NCI-H345 (cell line): ENCODE measurements at regions not wholly inside any gene's neighbourhood (a gene's known extent, or its start where the extent isn't known, plus 50 kb on each side); places are given as distances from the start of the nearest gene placed in this dataset.

ENCODE experiments used
- DNase-seq: peaks from one replicate; lab custom pipeline; 2025; lab: John Stamatoyannopoulos, UW

DNA sequence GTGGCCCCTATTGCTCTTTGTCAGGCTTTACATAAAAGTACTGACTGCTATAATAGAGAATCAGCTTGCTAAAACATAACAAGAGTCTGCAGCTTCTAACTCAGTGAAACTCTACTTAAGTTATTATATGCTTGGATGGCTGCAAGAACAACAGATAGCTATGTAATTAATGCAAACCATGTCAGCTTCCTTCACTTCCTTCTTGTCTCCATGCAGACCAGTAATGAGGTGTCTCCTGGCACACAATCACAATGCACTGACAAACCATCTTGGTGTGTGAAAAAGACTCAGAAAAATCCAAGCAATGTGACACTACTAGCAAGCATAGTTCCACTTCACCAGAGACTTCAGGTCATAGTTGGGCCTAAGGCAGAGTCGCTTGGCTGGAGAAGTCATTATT, 2068.9 kb upstream of the PIK3C3 start:
- DNase-seq: no peak

DNA sequence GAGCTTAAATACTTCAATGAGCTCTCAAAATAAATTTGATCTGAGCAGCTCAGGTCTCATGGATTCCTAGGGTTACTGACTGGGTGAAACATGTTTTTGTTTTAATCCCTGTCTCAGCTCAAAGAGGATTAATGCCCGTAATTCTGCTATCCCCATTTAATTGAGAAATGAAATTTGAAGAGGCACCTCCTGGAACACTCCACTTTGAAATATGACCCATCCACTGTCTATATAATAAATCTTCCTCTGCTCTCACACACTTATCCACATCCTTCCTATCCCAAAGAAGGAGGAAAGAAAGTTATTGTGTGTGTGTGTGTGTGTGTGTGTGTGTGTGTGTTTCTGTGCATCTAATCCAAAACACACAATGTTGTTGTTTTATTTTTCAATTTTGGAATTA, 2082.4 kb upstream of the PIK3C3 start:
- DNase-seq: no peak

DNA sequence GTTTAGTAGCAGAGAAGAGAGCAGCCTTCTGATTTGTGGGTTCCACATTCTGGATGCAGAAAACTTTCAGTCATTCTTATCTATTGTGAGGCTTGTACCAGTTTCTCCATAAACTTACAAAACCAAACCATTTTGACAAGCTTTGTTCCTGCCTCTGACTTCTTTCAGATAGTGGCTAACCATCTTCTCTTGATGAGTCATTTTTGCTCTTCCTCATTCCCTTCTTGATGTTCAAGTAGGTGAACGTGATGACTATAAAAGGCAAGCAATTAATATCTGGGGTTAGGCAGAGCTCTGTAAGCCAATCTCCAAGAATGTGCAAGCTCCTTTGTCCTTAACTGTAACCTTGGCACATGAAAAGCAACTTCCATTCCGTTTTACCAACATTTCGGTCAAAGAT, 2083.1 kb upstream of the PIK3C3 start:
- no peak for DNase-seq

DNA sequence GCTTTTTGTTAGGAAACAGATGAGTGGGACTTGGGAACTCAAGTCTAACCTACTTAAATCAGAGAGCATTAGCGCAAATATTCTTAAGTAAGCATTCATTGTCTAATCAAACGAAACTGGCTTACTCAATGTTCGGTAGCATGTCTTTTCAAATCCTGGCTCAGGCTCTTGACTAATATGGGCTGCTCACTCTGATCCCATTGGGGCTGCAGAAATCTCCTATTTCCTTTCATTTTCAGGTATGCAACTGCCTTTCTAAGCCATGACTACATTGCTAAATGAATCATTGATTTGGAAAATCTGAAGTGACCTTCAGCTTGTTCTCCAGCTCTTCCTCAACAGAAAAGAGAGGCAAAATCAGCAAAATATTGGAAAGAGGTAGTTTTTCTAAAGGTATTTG, 2084.4 kb upstream of the PIK3C3 start:
- no peak for DNase-seq

DNA sequence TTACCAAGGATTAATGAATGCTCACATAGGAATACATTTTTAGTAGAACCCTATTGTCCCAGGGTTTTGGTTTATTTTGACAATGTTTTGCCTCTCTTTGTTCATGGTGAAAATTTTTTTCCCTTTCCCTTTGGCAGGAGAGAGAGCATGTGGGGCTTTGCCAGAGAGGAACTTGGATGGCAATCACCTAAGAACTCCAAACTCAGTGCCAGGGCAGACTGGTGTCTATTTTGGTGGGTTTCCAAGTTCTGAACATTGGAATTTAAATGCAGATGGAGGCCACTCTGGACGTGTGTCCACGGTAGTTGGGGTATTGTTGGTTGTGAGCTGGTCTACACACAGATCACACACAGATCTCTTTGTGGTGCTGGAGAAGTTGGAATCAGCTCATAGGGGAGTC, 2091.1 kb upstream of the PIK3C3 start:
- DNase-seq: no peak

DNA sequence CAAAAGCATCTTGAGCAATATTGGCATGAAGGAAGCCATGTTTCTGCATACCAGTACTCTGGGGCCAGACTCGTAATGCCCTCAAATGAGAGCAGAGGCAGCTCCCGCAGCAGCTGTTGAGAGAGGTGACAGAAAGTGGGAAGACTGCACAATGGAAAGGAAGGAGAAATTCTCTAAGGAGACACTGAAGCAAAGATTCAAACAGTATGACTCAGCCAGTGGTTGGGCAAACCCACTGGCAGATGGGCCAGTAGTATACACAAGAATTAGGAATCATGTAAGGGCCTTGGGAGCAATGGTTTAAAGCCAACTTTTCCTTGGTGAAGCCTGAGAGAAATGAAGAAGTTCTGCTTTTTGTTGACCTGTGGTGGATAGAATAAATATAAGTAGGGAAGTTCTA, 2092.7 kb upstream of the PIK3C3 start:
- no peak for DNase-seq

DNA sequence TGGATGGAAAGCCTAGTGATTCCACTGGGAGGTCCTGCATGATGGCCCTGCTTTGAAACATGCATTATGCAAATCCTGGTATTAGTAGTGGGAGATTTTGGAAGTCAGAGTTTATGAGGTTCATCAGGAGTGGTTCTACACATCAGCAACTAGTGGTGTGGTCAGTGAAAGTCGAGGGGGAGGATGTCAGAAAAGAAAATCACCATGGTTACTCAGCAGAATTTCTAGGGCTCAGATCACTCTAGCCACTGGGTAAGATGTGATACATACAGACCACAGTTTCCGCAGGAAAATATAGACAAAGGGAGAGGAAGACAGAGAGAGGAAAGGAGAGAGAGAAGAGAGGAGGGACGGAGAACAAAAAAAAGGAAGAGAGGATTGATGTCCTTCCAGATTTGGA, 2100.7 kb upstream of the PIK3C3 start:
- DNase-seq: no peak

DNA sequence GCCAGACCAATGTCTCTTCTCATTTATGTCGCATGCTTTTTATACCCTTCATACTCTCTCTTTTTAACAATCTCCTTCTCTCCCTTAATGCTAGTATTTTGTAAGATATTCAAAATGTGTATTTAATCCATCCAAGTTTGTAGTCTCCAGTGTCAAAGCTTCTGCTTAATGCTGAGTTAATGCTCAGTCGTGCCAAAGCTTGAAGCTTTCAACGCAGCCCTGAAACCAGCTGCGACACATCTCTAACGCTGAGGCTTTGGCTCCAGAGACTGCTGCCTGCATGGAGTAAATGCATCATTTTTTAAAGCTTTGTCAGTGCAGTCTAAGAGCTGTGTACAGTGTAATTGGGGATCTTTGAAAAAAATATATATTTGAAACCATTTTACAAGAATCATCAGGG, 2108.8 kb upstream of the PIK3C3 start:
- DNase-seq: no peak

DNA sequence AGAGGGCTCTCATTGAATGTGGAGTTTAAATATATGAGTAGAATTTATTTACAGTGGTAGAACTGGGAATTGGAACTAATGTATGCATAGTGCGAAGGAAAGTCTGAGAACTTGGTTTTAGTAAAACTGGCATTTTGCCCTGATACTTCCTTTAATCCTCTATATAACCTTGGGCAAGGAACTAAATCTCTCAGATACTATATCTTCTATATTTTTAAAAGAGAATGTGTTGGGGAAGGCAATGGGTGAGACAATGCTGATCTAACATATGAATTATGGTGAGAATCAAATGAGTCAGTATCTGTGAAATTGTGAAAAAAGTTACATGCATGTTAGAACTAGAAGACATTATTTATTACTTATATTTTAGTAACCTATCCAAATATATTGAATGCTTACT, 2109.4 kb upstream of the PIK3C3 start:
- DNase-seq: no peak

DNA sequence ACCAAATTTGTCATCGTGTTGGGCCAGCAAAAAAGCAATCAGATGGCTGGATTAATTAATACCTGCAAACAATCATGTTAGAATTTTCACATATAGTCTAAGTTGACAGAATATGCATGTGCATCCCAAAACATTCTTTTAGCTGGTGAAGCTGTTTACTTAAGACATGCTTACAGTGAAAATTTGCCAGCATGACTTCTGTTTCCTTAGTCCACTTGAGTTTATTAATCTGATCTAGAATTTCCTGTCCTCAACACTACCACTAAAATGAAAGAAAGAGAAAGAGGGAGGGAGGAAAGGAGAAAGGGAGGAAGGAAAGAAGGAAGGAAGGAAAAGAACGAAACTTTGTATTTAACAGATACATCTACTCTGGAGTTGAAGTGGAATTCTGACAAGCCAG, 2109.9 kb upstream of the PIK3C3 start:
- DNase-seq: no peak

DNA sequence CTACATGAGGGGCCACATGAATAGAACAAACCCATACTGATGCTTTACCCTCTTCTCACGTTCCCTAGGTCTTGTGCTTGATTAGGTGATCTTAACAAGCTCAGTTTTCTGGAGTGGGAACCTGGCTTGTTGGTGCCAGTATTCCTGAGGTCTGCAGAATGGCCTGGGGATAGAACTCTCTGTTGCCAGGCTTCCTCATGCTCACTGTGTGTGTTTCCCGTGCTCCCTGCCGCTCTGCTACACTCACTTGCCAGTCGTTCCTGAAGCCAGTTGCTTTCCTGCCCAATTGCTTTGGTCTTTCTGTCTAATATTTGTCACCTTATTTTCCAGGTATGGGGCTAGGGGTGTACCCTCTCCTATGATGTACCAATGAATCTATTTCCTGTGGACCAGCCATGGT, 2111.5 kb upstream of the PIK3C3 start:
- DNase-seq: no peak

DNA sequence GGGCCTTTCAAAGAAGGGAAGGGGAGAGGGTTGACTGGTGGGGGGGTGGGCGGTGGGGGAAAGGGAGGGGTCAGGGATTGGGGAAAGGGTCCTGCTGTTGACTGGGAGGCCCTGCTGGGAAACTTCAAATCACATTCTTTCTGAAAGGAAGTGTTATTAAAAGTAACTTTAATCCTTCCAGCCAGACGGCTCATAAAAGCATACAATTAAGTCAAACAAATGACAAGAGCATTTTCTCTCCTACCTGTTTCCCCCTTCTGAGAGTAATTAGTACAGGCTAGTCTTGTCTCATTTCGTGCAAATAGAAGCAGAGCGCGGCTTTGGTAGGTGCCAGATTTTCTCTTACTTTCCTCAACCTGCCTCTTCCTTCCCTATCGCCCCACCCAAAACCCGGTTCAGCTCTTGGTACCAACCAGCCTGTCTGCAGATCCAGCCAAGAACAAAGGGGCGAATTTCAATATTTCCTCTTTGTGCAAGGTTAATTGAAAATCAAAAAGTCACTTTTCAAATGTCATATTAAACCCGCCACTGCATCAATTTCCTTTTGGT, 2112.6 kb upstream of the PIK3C3 start:
- DNase-seq: no peak

DNA sequence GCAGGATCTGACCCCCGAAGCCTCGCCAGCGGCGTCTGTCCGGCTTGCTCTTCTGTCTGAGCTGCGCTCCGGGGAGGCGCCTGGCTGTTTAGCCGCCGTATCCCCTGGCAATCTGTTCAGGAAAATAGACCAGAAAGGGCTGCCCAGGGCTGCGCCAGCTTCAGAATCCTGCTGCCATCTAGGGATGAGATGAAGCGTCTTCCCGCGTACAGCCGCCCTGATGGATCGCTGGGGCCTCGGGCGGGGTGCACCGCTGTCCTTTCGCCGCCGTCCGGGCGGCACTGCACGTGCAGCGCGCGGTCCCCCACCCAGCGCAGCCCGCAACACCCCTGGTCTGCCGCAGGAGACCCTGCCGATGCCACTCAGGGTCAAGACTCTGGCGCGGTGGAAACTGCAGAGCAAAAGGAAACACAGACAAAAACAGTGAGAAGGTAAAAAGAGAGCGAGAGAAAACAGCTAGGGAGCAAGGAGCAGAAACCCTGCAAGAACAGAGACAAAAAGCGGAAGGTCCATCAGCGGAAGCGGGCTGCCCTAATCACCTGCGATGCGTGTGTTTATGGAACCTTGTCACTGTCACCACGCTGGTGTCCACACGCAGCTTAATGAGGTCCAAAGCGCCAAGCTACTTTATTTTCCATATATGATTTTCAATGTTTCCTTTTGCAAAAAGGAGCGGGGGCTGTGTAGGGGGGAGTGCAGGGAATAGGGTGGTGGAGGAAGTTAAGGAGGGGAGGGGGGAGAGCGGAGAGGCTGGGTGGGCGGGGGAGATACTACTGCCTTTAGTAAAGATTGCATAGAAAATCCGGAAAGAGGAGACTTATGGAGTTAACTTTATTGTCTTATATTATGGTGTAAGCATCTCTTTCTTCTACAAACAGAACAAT, 2113.3 kb upstream of the PIK3C3 start:
- DNase-seq: peak; percentile 87

DNA sequence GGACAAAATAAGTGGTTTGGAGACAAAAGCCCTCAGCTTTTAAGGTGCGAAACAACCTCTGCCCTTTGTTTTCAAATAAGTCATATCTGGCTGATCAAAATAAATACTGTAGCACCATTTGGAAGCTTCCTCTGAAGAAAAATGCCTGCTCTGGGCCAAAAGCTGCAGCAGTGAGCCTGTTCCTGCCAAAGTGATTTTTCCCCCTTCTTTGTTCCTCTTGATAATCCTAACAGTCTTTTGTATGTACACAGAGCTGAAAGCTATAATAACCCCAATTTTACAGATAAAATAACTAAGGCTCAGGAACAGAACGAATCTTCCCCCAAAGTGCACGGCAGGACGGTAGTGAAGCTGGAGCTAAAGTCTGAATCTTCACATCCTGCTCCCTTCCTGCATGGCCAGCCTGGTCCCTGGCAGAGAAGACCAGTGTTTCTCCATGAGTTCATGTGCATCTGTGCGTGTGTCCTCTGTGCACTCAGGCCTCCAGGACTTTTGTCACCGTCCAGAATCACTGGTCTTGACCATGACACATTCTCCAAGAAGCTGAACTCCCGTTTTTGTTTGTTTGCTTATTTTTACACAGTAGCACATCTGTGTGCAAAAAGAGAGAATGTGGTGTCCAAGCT, 2114.1 kb upstream of the PIK3C3 start:
- DNase-seq: no peak

DNA sequence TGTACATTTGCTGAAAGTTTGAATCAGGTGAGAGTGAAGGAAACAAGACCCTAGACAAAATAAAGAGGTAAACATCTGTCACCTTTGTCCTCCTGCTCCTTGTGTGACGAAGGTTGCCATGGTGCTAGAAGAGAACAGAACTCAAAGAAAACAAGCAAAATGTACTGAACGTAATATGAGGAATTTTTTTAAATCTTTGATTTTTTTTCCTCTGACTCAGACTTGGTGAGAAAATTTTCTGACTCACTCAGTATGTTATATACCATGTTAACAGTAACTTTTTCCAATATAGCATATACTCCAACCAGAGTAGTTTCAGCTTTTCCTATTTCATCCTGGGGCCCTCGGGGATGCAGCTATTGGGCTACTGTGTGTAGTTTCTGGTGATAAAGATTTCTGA, 2114.6 kb upstream of the PIK3C3 start:
- no peak for DNase-seq

DNA sequence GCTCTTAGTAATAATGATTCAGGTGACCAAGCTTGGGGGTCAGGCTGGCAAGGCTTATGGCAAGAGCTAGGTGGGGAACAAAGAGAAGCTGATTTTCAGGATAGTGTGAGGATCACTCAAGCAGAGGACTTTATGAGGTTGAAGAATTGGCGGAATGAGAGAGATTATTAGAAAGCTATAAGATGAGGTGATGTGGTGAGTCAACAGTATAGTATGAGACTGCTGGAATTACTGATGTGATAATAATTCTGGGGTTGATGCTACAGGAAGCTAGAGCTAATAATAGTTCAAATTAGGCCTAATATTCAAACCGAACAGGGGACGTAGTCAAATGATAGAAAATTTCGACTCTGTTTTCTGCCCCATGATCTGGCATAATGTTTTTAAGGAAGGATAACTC, 2115.3 kb upstream of the PIK3C3 start:
- DNase-seq: no peak

DNA sequence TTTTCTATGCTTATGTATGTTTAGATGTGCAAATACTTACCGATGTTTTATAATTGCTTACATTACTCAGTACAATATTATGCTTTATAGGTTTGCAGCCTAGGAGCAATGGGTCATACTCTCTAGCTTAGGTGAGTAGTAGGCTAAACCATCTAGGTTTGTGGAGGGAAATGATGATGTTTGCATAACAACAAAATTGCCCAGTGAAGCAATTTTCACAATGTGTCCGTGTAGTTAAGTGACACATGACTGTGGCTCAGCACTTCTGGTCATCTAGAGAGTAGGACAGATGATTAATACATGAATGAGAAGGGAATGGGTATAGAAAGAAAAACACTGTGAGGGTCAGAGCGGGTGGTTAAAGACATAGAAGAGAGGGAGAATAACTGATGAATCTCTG, 2116.2 kb upstream of the PIK3C3 start:
- no peak for DNase-seq

DNA sequence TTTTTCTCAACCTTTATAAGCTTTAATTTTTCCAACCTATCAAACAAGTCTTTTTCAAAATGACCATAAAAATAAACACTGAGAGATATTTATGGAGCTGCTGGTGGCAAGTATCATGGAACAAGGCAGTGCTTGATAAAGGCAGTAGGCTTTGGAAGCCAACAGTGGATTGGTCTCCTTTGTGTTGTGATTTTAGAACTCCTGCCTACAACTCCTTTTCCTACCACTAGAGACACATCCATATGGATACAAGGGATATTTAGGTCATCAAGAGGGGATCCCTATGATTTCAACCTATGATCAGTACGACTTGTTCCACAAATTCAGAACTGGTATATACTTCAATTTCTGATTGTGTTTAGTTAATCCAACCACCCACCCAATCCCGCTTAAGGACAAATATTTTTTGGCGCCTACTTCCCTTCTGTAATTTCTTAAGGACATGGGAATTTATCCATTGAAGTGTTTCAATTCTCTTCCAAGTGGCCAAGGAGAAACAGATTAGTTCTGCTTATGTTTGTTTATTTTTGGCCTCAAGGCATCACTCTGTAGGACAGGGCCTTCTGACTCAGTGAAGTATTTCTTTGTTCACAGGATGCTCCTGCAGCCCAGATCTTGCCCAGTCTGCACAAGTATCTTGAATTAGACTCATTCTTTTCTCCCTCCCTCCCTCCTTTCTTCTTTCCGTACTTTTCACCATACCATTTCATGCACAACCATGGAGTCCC, 2119.6 kb upstream of the PIK3C3 start:
- DNase-seq: no peak

DNA sequence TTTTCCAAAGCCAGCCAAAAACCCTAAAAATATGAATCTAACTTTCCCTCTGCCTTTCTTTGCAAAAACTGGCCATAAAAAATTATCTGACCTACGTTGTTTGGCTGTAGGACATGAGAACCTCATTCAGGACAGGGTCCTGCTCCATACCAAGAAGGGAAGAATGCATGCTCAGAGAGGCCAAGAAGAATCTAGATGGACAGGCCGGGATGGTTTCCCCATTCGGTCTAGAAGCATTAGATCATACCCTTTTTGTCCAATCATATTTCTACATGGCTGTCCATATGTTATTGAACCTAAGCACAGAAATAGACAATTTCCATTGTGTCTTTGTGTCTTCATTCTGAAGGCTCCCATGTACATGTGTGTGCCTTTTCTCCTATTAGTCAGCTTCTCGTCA, 2120.4 kb upstream of the PIK3C3 start:
- no peak for DNase-seq

DNA sequence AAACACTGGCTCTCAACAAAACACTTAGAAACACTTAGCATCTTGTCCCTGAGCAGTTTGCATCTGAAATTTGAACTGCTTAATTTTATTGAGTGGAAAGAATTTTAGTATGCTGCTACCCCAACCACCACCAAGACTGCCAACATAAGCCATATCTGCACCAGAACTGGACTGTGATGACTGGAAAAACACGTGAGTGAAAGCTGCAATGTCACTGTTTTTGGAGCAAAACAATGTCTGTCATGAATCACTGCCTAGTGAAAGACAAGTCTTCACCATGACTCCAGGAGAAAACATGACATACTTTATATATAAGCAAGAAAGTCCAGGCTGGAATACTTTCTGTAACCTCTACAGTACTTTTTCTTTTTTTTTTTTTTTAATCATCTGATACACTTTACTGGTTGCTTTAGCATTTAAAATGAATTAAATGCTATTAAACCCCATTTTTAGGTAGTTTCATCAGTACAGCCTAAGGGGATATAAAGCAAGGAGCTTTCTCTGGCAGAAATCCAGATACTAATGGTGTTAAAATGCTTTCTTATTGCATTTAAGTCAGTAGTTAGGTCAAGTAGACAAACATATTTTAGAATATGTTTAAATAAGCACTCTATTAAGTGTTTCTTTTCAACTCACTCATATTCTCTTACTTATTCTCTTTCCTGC, 2129.4 kb upstream of the PIK3C3 start:
- DNase-seq: no peak

DNA sequence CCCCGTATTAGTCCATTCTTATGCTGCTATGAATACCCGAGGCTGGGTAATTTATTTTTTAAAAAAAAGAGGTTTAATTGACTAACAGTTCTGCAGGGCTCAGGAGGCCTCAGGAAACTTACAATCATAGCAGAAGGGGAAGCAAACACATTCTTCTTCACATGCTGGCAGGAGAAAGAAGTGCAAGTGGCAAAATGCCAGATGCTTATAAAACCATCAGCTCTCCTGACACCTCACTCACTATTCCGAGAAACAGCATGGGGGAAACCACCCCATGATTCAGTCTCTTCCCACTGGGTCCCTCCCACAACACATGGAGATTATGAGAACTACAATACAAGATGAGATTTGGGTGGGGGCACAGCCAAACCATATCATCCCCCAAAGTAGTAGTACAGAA, 2148.5 kb upstream of the PIK3C3 start:
- peak; percentile 5 for DNase-seq

DNA sequence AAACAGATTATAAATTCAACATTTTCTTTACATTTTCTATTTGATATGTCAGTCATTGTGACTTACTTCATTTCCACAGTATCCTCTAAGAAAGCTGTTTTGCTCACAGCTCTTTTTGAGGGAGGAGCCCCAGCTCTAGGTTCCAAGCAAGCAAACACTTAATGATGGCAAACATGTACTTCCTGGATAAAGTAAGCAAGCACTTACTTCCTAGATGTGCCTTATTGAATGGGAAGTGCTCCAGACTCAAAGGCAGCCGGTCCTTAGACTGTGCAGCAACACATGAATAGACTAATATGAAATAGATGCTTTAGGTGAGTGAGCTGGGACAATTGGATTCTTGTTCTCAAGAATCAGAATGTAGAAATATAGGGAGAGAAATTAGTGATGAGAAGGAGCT, 2149.8 kb upstream of the PIK3C3 start:
- no peak for DNase-seq
